SK-N-SH treated with all-trans-retinoic acid at 6 μM for 48 hours (cell line): ENCODE measurements at regions not wholly inside any gene's neighbourhood (a gene's known extent, or its start where the extent isn't known, plus 50 kb on each side); places are given as distances from the start of the nearest gene placed in this dataset.

ENCODE experiments used
- ESRRG ChIP-seq: fragments of 250-450 bp; sonication (Bioruptor Pico); IDR thresholded peaks from 2 replicates; pipeline ENCODE4 v1.6.1; 2021; ENCODE audit warnings: mild to moderate bottlenecking
- TF ChIP-seq, protein P1 (sequence below): fragments of 250-450 bp; sonication (Bioruptor Pico); IDR thresholded peaks from 2 replicates; pipeline ENCODE4 v1.8.0; 2020; ENCODE audit warnings: mild to moderate bottlenecking, moderate library complexity, borderline replicate concordance

GRCh38 chr12:25728056-25728595 lies 175.0 kb upstream of the LMNTD1 start:
- TF ChIP-seq ESRRG: no peak
- TF ChIP-seq, protein P1, sequence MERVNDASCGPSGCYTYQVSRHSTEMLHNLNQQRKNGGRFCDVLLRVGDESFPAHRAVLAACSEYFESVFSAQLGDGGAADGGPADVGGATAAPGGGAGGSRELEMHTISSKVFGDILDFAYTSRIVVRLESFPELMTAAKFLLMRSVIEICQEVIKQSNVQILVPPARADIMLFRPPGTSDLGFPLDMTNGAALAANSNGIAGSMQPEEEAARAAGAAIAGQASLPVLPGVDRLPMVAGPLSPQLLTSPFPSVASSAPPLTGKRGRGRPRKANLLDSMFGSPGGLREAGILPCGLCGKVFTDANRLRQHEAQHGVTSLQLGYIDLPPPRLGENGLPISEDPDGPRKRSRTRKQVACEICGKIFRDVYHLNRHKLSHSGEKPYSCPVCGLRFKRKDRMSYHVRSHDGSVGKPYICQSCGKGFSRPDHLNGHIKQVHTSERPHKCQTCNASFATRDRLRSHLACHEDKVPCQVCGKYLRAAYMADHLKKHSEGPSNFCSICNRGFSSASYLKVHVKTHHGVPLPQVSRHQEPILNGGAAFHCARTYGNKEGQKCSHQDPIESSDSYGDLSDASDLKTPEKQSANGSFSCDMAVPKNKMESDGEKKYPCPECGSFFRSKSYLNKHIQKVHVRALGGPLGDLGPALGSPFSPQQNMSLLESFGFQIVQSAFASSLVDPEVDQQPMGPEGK (CRISPR knock-in tag): no peak
